AG10803 (cell line): ENCODE measurements at regions not wholly inside any gene's neighbourhood (a gene's known extent, or its start where the extent isn't known, plus 50 kb on each side); places are given as distances from the start of the nearest gene placed in this dataset.

Source experiments
- DNase-seq: peaks from one replicate; pipeline ENCODE4 v3.0.0; 2010; ENCODE audit warnings: low read depth
- H3K4me3 ChIP-seq: 2 replicates; pipeline ENCODE4 v1.5.1; 2011; ENCODE audit warnings: mild to moderate bottlenecking, low read length, control low read depth
- TF ChIP-seq, protein P1 (sequence below): conservative IDR thresholded peaks from 2 replicates; pipeline ENCODE4 v1.5.1; 2011; ENCODE audit warnings: mild to moderate bottlenecking, low read length, control low read depth, inconsistent platforms

DNA sequence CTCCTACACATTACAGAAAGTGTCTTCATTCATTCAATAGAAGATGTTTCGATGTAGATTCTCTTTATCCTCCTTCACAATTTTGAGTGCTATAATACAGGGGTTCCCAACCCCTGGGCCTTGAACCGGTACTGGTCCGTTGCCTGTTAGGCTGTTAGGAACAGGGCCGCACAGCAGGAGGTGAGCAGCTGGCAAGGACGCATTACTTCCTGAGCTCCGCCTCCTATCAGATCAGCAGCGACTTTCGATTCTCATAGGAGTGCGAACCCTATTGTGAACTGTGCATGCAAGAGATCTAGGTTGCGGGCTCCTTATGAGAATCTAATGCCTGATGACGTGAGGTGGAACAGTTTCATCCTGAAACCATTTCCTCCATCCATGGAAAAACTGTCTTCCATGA lies 153.0 kb upstream of the SMC2 start:
- no peak for DNase-seq
- H3K4me3 ChIP-seq = no peak overlapping the region
- TF ChIP-seq, protein P1, sequence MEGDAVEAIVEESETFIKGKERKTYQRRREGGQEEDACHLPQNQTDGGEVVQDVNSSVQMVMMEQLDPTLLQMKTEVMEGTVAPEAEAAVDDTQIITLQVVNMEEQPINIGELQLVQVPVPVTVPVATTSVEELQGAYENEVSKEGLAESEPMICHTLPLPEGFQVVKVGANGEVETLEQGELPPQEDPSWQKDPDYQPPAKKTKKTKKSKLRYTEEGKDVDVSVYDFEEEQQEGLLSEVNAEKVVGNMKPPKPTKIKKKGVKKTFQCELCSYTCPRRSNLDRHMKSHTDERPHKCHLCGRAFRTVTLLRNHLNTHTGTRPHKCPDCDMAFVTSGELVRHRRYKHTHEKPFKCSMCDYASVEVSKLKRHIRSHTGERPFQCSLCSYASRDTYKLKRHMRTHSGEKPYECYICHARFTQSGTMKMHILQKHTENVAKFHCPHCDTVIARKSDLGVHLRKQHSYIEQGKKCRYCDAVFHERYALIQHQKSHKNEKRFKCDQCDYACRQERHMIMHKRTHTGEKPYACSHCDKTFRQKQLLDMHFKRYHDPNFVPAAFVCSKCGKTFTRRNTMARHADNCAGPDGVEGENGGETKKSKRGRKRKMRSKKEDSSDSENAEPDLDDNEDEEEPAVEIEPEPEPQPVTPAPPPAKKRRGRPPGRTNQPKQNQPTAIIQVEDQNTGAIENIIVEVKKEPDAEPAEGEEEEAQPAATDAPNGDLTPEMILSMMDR = no peak

DNA sequence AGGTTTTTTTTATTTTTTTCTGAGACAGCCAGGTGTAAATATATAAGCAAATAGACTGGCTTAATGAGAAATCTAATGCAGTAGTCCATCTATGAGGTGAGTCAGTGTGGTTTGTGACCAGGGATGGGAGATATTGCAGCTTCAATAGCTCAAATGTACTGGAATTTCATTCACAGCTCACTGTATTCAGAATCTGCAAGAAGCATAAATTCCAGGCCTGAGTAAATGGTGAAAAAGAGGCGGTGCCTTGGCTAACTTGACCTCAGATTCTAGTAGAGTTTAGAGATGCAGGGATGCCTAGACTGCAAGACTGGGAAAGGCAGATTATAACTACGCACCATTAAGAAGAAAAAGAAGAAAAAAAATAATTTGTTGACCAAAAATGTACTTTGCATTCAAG lies 151.9 kb upstream of the SMC2 start:
- H3K4me3 ChIP-seq = no peak overlapping the region
- DNase-seq = no peak
- TF ChIP-seq, protein P1 = no peak

DNA sequence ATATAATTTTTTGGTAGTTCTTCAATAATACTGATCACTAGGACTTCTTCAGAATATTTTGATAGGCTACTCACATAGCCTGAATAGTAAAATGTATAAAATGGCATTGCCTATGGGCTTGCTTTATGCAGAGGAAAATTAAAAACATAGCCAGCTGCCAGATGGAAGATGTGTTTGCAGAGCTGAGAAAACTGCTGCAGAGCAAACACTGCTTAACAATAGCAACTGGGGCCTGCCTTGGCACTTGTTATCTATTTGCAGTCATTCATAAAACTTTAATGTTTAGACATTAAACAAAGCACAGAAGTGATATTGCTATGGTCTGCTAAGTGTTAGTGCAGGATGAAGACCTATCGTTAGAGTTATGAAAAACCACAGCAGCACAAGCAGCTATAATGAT lies 151.5 kb upstream of the SMC2 start:
- TF ChIP-seq, protein P1 = no peak
- H3K4me3 ChIP-seq = no peak overlapping the region
- no peak for DNase-seq

DNA sequence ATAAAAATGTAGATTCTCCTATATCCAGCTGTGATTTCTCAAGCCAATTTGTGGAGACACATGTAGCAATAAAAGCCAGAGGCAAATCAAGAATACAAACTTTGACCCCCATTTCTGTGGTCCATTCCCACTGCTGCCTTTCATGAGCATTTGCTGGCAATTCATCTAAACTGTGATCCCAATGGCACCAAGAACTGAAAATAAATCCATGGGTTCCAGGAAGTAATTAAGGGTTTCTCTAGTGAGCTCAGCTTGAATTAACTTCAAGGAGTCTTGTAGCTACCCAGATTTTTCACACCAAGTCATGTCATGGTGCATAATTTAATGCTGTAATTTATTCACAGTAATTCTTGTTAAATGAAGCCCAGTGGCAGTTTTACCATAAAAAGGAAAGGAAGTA lies 145.0 kb upstream of the SMC2 start:
- no peak overlapping the region for H3K4me3 ChIP-seq
- TF ChIP-seq, protein P1 = no peak
- no peak for DNase-seq

DNA sequence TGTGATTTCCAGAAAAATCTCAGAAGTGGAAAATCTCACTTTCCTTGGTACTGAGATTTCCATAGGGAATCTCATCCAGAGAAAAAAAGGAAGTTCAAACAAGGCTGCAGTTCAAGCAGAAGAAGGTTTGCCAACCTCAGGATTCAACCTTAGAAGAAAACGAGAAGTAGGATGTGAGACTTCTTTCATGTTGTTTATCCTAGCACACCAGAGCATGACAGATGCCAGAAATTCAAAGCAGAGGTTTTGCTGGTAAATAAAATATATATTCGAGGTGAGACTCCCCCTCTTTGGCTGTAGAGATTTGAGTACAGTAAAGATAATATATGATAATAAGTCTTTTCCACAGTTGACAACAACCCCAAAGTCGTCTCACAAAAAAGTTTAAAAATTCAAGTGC lies 116.9 kb upstream of the SMC2 start:
- TF ChIP-seq, protein P1 = no peak
- no peak overlapping the region for H3K4me3 ChIP-seq
- DNase-seq = no peak

DNA sequence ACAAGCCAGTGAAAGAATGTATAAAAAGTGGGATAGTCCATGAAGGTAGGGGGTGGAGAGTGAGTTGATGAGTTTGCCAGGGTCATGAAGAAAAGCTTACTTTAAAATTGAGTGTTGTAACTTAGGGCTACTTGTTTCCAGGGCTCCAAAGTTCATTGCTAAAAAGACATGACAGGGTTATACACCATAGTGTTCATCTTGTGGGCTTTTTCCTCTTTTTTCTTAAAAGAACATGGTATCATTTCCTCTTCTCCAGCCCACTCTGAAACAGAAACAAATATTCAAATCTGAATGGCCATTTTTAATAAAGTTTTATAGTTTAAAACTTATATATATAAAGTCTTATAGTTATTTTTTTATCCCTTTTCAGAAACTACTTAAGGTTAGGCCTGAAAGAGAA lies 115.7 kb upstream of the SMC2 start:
- H3K4me3 ChIP-seq = no peak overlapping the region
- no peak for DNase-seq
- TF ChIP-seq, protein P1 = no peak

DNA sequence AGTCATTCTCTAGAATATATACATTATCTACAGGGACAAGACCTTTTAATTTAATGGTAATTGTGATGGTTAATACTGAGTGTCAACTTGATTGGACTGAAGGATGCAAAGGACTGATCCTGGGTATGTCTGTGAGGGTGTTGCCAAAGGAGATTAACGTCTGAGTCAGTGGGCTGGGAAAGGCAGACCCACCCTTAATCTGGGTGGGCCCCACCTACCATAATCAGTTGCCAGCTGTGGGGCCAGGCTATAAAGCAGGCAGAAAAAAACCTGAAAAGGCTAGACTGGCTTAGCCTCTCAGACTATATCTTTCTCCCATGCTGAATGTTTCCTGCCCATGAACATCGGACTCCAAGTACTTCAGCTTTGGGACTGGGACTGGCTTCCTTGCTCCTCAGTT lies 112.2 kb upstream of the SMC2 start:
- TF ChIP-seq, protein P1 = no peak
- H3K4me3 ChIP-seq = no peak overlapping the region
- DNase-seq = no peak
